ENCODE measurements at regions not wholly inside any gene's neighbourhood (a gene's known extent, or its start where the extent isn't known, plus 50 kb on each side); places are given as distances from the start of the nearest gene placed in this dataset.
"Not testable (repeated sequence)": the region's sequence is repeated elsewhere in the genome, so short reads cannot be mapped to it uniquely, and the experiment has no call there.

- no peak for DNase-seq (ENCODE audit: low read depth in 2 of 2)
Observed at GRCh38 chr5:74404574-74405508, 235.7 kb downstream of the ENC1 start.

GRCh38 chr5:74403771-74404170 is 236.8 kb downstream of the ENC1 start:
- DNase-seq (ENCODE audit: low read depth in 2 of 2) = no peak

GRCh38 chr5:74402553-74402952 is 238.0 kb downstream of the ENC1 start:
- no peak for DNase-seq (ENCODE audit: low read depth in 2 of 2)

GRCh38 chr5:74401946-74402320 is 238.6 kb downstream of the ENC1 start:
- no peak for DNase-seq (ENCODE audit: low read depth in 2 of 2)

- no peak for DNase-seq (ENCODE audit: low read depth in 2 of 2)
Observed at GRCh38 chr5:74401281-74401945, 239.1 kb downstream of the ENC1 start.

GRCh38 chr5:74400067-74400466 is 240.5 kb downstream of the ENC1 start:
- no peak for DNase-seq (ENCODE audit: low read depth in 2 of 2)

GRCh38 chr5:74396913-74397622 is 243.5 kb downstream of the ENC1 start:
- no peak for DNase-seq (ENCODE audit: low read depth in 2 of 2)

- no peak for DNase-seq (ENCODE audit: low read depth in 2 of 2)
Observed at GRCh38 chr5:74394916-74395880, 245.3 kb downstream of the ENC1 start.

- no peak for DNase-seq (ENCODE audit: low read depth in 2 of 2)
Observed at GRCh38 chr5:74394528-74394915, 246.0 kb downstream of the ENC1 start.

GRCh38 chr5:74393943-74394342 is 246.6 kb downstream of the ENC1 start:
- DNase-seq (ENCODE audit: low read depth in 2 of 2) = no peak

- no peak for DNase-seq (ENCODE audit: low read depth in 2 of 2)
Observed at GRCh38 chr5:74392711-74393351, 247.7 kb downstream of the ENC1 start.

GRCh38 chr5:74391410-74391809 is 249.1 kb downstream of the ENC1 start:
- DNase-seq (ENCODE audit: low read depth in 2 of 2) = no peak

GRCh38 chr5:74390822-74391221 is 249.7 kb downstream of the ENC1 start:
- no peak for DNase-seq (ENCODE audit: low read depth in 2 of 2)

GRCh38 chr5:74390306-74390637 is 250.3 kb downstream of the ENC1 start:
- no peak for DNase-seq (ENCODE audit: low read depth in 2 of 2)

- DNase-seq (ENCODE audit: low read depth in 2 of 2) = no peak
Observed at GRCh38 chr5:74389531-74390305, 250.8 kb downstream of the ENC1 start.

- DNase-seq (ENCODE audit: low read depth in 2 of 2) = not testable (repeated sequence)
Observed at GRCh38 chr5:74388411-74388810, 252.1 kb downstream of the ENC1 start.

- DNase-seq (ENCODE audit: low read depth in 2 of 2) = no peak
Observed at GRCh38 chr5:74386571-74387334, 253.8 kb downstream of the ENC1 start.

- no peak for DNase-seq (ENCODE audit: low read depth in 2 of 2)
Observed at GRCh38 chr5:74384851-74385250, 255.7 kb downstream of the ENC1 start.

GRCh38 chr5:74382987-74383593 is 257.4 kb downstream of the ENC1 start:
- DNase-seq (ENCODE audit: low read depth in 2 of 2) = no peak

All from stimulated activated CD8-positive, alpha-beta memory T cell treated with anti-CD3 and anti-CD28 coated beads, Interleukin-7, amount 100 ng/mL, for 4 hours (primary cell).